Epithelial cell of proximal tubule (primary cell): ENCODE measurements at regions not wholly inside any gene's neighbourhood (a gene's known extent, or its start where the extent isn't known, plus 50 kb on each side); places are given as distances from the start of the nearest gene placed in this dataset.

Experiments
- DNase-seq: peaks from one replicate; pipeline ENCODE4 v3.0.0-alpha.2; 2011; ENCODE audit warnings: low read depth
- H3K4me3 ChIP-seq: 2 replicates; pipeline ENCODE4 v1.5.1; 2011; ENCODE audit warnings: low read depth, mild to moderate bottlenecking, low read length
- CTCF ChIP-seq: conservative IDR thresholded peaks from 2 replicates; pipeline ENCODE4 v1.5.1; 2012; ENCODE audit warnings: low read depth, mild to moderate bottlenecking, low read length

GRCh38 chr9:80086822-80087345 lies 515.1 kb downstream of the TLE4 start:
- TF ChIP-seq CTCF = no peak
- no peak for DNase-seq
- H3K4me3 ChIP-seq = no peak overlapping the region

- no peak for DNase-seq
- no peak overlapping the region for H3K4me3 ChIP-seq
- TF ChIP-seq CTCF = no peak
Observed at GRCh38 chr9:80086386-80086785, 514.6 kb downstream of the TLE4 start.

GRCh38 chr9:80085668-80086067 lies 513.9 kb downstream of the TLE4 start:
- TF ChIP-seq CTCF = no peak
- no peak for DNase-seq
- H3K4me3 ChIP-seq = no peak overlapping the region

GRCh38 chr9:80082213-80082612 lies 510.4 kb downstream of the TLE4 start:
- DNase-seq = no peak
- no peak overlapping the region for H3K4me3 ChIP-seq
- no peak for TF ChIP-seq CTCF

DNA sequence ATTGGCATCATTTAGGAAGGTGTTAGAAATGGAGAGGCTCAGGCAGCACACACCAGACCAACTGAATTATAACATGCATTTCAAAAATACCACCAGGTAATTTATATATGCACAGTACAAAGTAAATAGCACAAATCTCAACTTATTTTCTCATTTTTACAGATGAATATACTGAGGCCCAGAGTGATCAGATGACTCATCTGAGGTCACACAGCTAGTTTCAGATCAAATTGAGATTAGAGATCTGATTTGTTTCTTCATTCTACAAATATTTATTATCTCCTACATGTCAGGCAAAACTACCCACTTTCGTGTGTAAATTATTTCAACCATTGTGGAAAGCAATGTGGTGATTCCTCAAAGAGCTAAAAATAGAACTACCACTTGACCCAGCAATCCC lies 507.1 kb downstream of the TLE4 start:
- TF ChIP-seq CTCF = no peak
- H3K4me3 ChIP-seq = no peak overlapping the region
- no peak for DNase-seq

- H3K4me3 ChIP-seq = no peak overlapping the region
- no peak for DNase-seq
- TF ChIP-seq CTCF = no peak
Observed at GRCh38 chr9:80077059-80077458, 505.3 kb downstream of the TLE4 start.

DNA sequence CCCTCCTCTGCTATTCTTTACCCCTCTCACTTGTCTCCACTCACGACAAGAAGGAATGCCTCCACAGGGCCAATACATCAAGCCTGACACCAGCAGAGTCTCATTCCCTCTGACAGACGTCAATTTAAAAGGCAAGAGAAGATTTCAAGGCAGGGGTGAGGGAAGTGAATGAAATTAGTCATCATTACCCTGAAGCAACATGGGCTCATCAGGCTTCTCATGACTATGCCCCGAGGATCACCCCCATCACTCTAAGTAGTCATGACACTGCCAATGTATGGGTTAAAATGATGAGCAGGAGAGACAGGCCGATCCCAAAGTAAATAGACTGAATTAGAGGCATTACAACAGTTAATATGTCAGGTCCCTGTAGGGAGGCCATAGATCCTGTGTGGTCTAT lies 504.4 kb downstream of the TLE4 start:
- DNase-seq = no peak
- H3K4me3 ChIP-seq = no peak overlapping the region
- TF ChIP-seq CTCF = no peak
